GM20000 (cell line): ENCODE measurements at regions not wholly inside any gene's neighbourhood (a gene's known extent, or its start where the extent isn't known, plus 50 kb on each side); places are given as distances from the start of the nearest gene placed in this dataset.

Source experiments
- DNase-seq: peaks from one replicate; pipeline ENCODE4 v3.0.0; 2012; ENCODE audit warnings: low spot score
- TF ChIP-seq, protein P1 (sequence below): IDR thresholded peaks from 2 replicates; pipeline ENCODE4 v1.5.1; 2012; ENCODE audit warnings: mild to moderate bottlenecking, control low read depth; ENCODE audit errors: extremely low read depth, missing control alignments

DNA sequence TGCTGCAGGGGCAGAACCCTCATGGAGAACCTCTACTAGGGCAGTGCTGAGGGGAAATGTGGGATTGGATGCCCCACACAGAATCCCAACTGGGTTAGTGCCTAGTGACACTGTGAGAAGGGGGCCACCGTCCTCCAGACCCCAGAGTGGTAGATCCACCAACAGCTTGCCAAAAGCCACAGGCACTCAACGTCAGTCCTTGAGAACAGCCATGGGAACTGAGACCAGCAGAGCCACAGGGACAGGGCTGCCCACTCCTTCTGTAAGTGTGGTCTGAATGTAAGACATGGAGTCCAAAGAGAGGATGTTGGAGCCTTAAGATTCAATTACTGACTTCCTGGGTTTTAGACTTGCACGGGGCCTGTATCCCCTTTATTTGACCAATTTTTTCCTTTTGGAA is 1451.5 kb downstream of the SI start:
- no peak for DNase-seq
- TF ChIP-seq, protein P1, sequence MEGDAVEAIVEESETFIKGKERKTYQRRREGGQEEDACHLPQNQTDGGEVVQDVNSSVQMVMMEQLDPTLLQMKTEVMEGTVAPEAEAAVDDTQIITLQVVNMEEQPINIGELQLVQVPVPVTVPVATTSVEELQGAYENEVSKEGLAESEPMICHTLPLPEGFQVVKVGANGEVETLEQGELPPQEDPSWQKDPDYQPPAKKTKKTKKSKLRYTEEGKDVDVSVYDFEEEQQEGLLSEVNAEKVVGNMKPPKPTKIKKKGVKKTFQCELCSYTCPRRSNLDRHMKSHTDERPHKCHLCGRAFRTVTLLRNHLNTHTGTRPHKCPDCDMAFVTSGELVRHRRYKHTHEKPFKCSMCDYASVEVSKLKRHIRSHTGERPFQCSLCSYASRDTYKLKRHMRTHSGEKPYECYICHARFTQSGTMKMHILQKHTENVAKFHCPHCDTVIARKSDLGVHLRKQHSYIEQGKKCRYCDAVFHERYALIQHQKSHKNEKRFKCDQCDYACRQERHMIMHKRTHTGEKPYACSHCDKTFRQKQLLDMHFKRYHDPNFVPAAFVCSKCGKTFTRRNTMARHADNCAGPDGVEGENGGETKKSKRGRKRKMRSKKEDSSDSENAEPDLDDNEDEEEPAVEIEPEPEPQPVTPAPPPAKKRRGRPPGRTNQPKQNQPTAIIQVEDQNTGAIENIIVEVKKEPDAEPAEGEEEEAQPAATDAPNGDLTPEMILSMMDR = no peak

DNA sequence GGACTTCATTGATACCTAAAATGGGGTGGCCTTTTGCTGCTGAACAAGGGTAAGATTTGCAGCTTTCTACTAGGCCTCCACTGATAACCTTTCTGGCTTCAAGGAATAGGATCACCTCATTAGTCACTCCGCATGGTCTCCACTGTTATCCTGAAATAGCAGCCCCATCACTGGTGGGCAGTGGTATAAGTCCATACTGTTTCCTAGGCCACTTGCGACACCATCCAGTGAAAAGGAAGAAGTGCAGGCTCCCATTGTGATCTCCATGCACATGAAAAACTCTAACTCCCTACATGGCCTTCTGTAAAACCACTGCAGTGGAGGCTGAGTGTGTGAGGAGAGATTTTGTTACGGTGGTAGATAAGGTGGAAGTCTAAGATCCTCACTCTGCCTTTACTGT is 1455.9 kb downstream of the SI start:
- DNase-seq = no peak

DNA sequence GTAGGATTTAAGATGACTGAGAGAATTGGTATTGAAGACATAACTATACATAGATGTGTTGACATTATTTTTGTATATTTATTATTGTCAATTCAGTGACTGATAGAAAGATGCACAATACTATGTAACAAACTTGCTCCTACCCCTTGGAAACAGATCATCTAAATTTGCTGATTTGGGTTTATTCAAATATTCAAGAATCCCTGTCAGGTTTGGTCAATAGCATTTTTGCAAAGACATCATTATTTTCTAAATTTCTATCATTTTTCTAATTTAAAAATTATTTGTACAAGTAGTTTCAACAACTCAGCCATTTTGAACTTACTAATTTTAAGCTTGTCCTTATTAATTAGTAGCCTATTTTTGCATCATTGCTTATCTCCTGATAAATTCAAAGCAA is 1463.4 kb downstream of the SI start:
- TF ChIP-seq, protein P1 = no peak
- DNase-seq = no peak

More for the DNA sequence above, 1455.9 kb downstream of the SI start:
- TF ChIP-seq, protein P1 = no peak

DNA sequence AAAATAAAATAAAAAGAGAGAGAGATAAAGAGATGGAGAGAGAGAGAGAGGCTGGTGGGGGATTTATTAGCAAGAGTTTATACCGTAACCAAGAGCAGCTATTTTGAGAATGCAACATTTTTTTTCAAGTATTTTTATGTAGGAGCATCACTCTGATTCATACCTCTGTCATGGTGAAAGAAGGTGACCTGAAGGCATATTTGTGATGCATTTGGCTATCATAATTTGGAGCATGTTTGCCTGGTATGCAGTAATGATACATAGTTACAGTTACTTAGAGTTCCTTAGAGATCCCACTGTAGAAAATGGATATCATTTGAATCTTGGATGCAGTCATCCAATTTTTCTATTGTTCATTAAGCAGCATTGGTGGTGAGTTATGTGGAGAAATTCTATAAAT is 1472.4 kb downstream of the SI start:
- DNase-seq = no peak
- TF ChIP-seq, protein P1 = no peak

DNA sequence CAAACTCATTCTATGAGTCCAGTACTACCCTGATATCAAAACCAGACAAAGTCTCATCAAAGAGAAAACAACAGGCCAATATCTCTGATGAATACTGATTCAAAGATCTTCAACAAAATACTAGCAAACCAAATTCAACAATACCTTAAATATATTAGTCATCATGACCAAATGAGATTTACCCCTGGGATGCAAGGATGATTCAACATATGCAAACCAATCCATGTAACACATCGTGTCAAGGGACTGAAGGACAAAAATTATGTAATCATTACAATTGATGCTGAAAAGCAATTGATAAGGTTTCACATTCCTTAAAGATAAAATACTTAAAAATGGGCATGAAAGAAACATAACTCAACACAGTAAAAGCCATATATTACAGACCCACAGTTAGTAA is 1476.9 kb downstream of the SI start:
- TF ChIP-seq, protein P1 = no peak
- DNase-seq = no peak

DNA sequence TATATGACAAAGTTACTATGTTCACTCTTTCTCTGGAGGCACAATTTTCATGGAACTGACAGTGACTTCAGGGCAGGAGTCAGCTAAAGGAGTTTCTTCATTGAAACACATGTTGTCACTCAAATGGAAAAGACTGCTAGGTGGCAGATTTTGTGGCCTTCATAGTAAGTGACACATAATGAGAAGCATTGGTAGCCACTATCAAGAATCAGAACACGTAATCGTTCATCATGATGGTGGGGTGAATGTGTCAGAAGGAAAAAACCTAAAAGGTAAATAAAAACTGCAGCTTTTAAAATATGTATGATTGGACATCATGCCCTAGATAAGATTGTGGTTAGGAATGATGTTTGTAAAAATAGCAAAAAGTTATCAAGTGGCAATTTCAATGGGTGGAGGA is 1491.0 kb downstream of the SI start:
- DNase-seq = no peak
- TF ChIP-seq, protein P1 = no peak

DNA sequence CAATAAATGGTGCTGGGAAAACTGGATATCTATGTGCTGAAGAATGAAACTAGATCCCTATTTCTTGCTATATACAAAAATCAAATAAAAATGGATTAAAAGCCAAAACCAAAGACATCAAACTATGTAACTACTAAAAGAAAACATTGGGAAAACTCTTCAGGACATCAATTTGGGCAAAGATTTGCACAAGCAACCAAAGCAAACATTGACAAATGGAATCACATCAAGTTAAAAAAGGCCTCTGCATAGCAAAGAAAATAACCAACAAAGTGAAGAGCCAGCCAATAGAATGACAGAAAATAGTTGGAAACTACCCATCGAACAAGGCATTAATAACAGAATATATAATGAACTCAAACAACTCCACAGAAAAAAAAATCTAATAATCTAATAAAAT is 1495.3 kb downstream of the SI start:
- TF ChIP-seq, protein P1 = no peak
- no peak for DNase-seq
